ENCODE measurements at regions not wholly inside any gene's neighbourhood (a gene's known extent, or its start where the extent isn't known, plus 50 kb on each side); places are given as distances from the start of the nearest gene placed in this dataset.
A peak's percentile ranks its signal among the peaks of the same experiment; 100 is the strongest.

DNA sequence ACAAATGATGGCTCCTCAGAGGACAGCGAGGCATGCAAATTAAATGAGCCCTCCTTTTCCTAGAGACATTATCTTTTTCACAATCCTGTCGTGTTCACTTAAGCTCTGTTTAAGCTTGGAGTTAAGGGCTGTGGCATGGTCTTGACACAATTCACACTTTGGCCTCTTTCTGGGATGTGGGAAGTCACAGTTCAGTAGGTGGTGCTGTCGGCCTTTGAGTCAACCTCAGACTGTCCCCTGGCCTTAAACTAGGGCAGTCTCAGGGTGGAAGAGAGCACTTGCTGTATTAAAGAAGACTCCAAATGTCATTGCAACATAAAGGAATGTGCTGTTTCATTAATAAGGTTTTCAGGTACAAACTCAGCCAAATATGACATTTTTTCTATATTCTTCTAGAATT lies 351.0 kb downstream of the MCTP2 start:
- Histone ChIP-seq H3K4me2 (ENCODE audit: low read depth, low read length, poor library complexity, severe bottlenecking) (no peak overlapping the region), H3K27me3 (ENCODE audit: insufficient read depth, low read length, poor library complexity, severe bottlenecking) (peaks cover 88% of the 10 kb centered on the region), H3K79me2 (ENCODE audit: insufficient read depth, low read length) (no peaks in the 10 kb centered on the region), H3K9me2 (replicated peaks; ENCODE audit: low read depth, low read length) (no peaks in the 10 kb centered on the region), H4K20me1 (ENCODE audit: insufficient read depth, low read length, poor library complexity, severe bottlenecking) (peaks cover 7% of the 10 kb centered on the region), H3K4me1 (ENCODE audit: insufficient read depth, low read length, poor library complexity, severe bottlenecking) (peaks cover 18% of the 10 kb centered on the region), H3F3A (ENCODE audit: low read depth) (no peaks in the 10 kb centered on the region), H3K9ac (ENCODE audit: low read depth, low read length, poor library complexity, severe bottlenecking) (no peak overlapping the region), H2AFZ (ENCODE audit: low read length) (no peak overlapping the region), H3K4me3 (ENCODE audit: low read length, poor library complexity, severe bottlenecking) (no peak overlapping the region), H3K9me3 (ENCODE audit: insufficient read depth, low read depth, low read length) (no peaks in the 10 kb centered on the region), H3K36me3 (ENCODE audit: insufficient read depth, low read length) (no peaks in the 10 kb centered on the region)
- TF ChIP-seq, protein P1, sequence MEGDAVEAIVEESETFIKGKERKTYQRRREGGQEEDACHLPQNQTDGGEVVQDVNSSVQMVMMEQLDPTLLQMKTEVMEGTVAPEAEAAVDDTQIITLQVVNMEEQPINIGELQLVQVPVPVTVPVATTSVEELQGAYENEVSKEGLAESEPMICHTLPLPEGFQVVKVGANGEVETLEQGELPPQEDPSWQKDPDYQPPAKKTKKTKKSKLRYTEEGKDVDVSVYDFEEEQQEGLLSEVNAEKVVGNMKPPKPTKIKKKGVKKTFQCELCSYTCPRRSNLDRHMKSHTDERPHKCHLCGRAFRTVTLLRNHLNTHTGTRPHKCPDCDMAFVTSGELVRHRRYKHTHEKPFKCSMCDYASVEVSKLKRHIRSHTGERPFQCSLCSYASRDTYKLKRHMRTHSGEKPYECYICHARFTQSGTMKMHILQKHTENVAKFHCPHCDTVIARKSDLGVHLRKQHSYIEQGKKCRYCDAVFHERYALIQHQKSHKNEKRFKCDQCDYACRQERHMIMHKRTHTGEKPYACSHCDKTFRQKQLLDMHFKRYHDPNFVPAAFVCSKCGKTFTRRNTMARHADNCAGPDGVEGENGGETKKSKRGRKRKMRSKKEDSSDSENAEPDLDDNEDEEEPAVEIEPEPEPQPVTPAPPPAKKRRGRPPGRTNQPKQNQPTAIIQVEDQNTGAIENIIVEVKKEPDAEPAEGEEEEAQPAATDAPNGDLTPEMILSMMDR (conservative IDR thresholded peaks at IDR 0.05; ENCODE audit: low read length): peak; percentile 88
- TF ChIP-seq EZH2phosphoT487 (IDR thresholded peaks at IDR 0.05; ENCODE audit: borderline replicate concordance): no peak

DNA sequence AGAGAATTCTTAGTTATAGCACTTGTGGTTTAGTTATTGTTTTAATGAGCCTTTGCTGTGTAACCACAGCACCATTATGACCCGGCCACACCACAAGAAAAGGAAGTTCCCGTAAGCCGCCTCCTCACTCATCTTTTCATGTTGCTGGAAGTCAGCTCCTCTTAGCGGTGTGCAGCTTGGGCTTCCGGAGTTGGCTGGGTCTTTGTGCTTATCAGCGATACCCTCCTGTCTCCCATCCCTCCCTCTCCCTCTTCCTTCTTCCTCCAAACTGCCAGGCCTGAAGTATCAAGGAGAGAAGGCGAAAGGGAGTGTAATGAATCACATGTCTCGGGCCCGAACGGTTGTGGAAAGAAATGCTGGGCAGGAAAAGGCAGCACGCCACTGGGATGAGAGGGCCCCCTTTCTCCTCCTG lies 353.5 kb downstream of the MCTP2 start:
- no peaks in the 10 kb centered on the region for H3K9me2 ChIP-seq (replicated peaks; ENCODE audit: low read depth, low read length)
- H2AFZ ChIP-seq (ENCODE audit: low read length): no peak overlapping the region
- no peaks in the 10 kb centered on the region for H3K9me3 ChIP-seq (ENCODE audit: insufficient read depth, low read depth, low read length)
- TF ChIP-seq EZH2phosphoT487 (IDR thresholded peaks at IDR 0.05; ENCODE audit: borderline replicate concordance): peak; percentile 100
- TF ChIP-seq, protein P1 (conservative IDR thresholded peaks at IDR 0.05; ENCODE audit: low read length): no peak
- H4K20me1 ChIP-seq (ENCODE audit: insufficient read depth, low read length, poor library complexity, severe bottlenecking): peaks cover 7% of the 10 kb centered on the region
- no peaks in the 10 kb centered on the region for H3K36me3 ChIP-seq (ENCODE audit: insufficient read depth, low read length)
- peak overlapping the region; percentile 38 for H3K4me3 ChIP-seq (ENCODE audit: low read length, poor library complexity, severe bottlenecking)
- peak overlapping the region; percentile 62 for H3K4me2 ChIP-seq (ENCODE audit: low read depth, low read length, poor library complexity, severe bottlenecking)
- peaks cover 18% of the 10 kb centered on the region for H3K4me1 ChIP-seq (ENCODE audit: insufficient read depth, low read length, poor library complexity, severe bottlenecking)
- no peaks in the 10 kb centered on the region for H3F3A ChIP-seq (ENCODE audit: low read depth)
- H3K9ac ChIP-seq (ENCODE audit: low read depth, low read length, poor library complexity, severe bottlenecking): no peak overlapping the region
- H3K27me3 ChIP-seq (ENCODE audit: insufficient read depth, low read length, poor library complexity, severe bottlenecking): peaks cover 88% of the 10 kb centered on the region
- H3K79me2 ChIP-seq (ENCODE audit: insufficient read depth, low read length): no peaks in the 10 kb centered on the region

DNA sequence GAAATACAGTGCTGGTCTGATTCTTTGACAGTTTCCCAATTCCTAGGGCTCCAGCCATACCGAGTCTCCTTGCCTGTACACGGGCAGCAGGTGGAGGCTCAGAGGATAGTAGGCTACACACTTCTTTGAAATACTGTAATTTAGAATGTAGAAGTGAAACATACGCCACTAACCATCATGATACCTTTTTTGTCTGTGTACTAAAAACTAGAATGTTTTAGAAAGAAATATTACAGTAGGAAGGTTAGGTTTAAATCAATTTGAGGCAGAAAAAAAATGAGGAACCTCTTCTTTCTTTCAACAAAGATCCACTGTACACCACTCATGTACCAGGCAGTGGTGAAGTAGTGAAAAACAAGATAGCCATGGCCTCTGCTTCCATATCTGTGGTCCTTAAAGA lies 354.7 kb downstream of the MCTP2 start:
- H3K9me3 ChIP-seq (ENCODE audit: insufficient read depth, low read depth, low read length): no peaks in the 10 kb centered on the region
- H3K79me2 ChIP-seq (ENCODE audit: insufficient read depth, low read length): no peaks in the 10 kb centered on the region
- no peak overlapping the region for H3K4me3 ChIP-seq (ENCODE audit: low read length, poor library complexity, severe bottlenecking)
- H3K36me3 ChIP-seq (ENCODE audit: insufficient read depth, low read length): no peaks in the 10 kb centered on the region
- no peaks in the 10 kb centered on the region for H3K9me2 ChIP-seq (replicated peaks; ENCODE audit: low read depth, low read length)
- H2AFZ ChIP-seq (ENCODE audit: low read length): no peak overlapping the region
- H4K20me1 ChIP-seq (ENCODE audit: insufficient read depth, low read length, poor library complexity, severe bottlenecking): peaks cover 7% of the 10 kb centered on the region
- H3K4me2 ChIP-seq (ENCODE audit: low read depth, low read length, poor library complexity, severe bottlenecking): no peak overlapping the region
- H3K9ac ChIP-seq (ENCODE audit: low read depth, low read length, poor library complexity, severe bottlenecking): no peak overlapping the region
- H3K27me3 ChIP-seq (ENCODE audit: insufficient read depth, low read length, poor library complexity, severe bottlenecking): peaks cover 88% of the 10 kb centered on the region
- no peaks in the 10 kb centered on the region for H3F3A ChIP-seq (ENCODE audit: low read depth)
- peaks cover 18% of the 10 kb centered on the region for H3K4me1 ChIP-seq (ENCODE audit: insufficient read depth, low read length, poor library complexity, severe bottlenecking)
- no peak for TF ChIP-seq EZH2phosphoT487 (IDR thresholded peaks at IDR 0.05; ENCODE audit: borderline replicate concordance)
- TF ChIP-seq, protein P1 (conservative IDR thresholded peaks at IDR 0.05; ENCODE audit: low read length): no peak
